GM19240 (cell line): ENCODE measurements at regions not wholly inside any gene's neighbourhood (a gene's known extent, or its start where the extent isn't known, plus 50 kb on each side); places are given as distances from the start of the nearest gene placed in this dataset.
"Not testable (repeated sequence)": the region's sequence is repeated elsewhere in the genome, so short reads cannot be mapped to it uniquely, and the experiment has no call there.

Experiments used
- DNase-seq: peaks from one replicate; pipeline ENCODE4 v3.0.0; 2011; ENCODE audit warnings: low spot score; ENCODE audit not compliant: insufficient read length

- DNase-seq: no peak
Measured at GRCh38 chr5:74462356-74462755, 178.2 kb downstream of the ENC1 start.

DNA sequence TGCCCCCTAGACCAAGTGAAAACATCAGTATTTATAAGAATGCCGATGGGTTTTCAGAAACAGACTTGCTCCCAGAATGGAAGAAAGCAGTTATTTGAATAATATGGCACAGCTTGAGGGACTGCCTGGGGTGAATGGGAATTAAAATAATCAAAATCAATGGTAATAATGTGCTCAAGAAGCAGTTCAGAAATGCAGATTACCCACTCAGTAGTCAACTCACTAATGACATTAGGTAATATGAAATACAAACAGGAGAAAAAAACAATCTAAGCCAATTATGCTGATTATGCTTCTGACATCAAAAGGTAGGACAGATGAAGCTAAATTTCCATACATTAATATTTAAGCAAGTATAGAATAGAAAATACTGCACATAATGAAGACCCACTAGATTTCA is 179.3 kb downstream of the ENC1 start:
- no peak for DNase-seq

DNA sequence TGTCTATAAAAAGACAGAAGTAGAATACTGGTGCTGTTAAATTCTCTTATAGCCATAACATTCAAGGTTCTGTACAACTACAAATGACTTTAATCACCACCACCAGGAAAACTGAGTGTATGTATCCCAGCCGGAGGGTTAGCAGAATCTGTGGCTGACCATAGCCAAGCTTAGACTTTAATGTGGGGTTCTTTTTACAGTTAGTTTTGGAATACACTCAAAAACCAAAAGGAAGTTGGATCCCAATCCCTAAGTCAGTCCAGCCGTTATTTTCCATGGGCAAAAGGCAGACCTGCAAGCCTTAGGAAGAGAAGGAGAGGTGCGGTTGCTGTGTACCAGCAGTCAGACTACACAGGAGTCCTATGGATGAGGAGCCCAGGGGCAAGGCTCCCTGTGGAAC is 179.8 kb downstream of the ENC1 start:
- DNase-seq: no peak

- no peak for DNase-seq
Measured at GRCh38 chr5:74459984-74460383, 180.5 kb downstream of the ENC1 start.

GRCh38 chr5:74457876-74458275 is 182.7 kb downstream of the ENC1 start:
- DNase-seq: no peak

DNA sequence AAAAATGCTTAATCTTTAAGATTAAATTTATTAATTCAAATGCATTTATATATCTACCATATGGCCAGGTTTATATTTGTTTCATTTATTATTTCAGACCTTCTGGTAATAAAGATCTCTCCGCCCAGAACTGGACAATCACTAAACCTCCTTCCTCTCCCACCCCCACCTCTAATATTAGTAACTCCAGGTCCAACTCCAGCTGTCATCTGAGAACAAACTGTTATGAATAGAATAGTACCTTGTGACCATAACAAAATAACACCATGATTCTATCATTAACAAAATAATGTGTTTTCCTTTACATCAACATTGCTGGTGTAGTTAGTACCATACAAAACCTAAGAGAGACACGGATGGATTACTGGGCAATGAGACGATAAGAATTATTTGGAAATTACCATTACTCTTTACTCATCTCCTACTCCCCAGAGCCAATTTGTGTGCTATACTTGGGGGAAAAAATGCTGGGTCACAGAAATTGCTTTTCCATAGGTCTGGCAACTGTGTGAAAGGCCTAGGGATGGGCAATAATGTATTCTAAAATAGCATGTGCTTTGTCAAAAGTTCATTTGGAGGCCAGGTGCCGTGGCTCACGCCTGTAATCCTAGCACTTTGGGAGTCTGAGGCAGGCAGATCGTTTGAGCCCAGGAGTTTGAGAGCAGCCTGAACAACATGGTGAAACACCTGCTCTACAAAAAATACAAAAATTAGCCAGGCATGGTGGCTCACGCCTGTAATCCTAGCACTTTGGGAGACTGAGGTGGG is 186.1 kb downstream of the ENC1 start:
- DNase-seq: no peak

GRCh38 chr5:74452856-74453255 is 187.7 kb downstream of the ENC1 start:
- no peak for DNase-seq

DNA sequence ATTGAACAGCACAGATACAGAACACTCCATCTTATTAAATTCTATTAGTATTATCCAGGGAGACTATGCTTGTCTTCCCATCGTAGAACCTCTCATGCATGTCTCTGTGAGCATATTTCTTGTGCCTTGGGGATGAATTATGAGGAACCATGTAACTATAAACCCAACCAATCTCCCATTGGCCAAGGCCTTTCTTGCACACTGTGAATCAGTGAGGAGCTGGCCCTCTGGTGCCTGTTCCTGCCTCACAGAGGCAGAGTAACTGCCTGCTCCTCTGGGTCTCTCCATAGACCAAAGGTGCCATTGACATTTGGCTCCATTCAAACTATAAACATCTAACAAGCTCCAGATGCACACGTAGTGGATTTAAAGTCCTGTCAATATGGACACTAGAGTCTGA is 190.4 kb downstream of the ENC1 start:
- DNase-seq: no peak

DNA sequence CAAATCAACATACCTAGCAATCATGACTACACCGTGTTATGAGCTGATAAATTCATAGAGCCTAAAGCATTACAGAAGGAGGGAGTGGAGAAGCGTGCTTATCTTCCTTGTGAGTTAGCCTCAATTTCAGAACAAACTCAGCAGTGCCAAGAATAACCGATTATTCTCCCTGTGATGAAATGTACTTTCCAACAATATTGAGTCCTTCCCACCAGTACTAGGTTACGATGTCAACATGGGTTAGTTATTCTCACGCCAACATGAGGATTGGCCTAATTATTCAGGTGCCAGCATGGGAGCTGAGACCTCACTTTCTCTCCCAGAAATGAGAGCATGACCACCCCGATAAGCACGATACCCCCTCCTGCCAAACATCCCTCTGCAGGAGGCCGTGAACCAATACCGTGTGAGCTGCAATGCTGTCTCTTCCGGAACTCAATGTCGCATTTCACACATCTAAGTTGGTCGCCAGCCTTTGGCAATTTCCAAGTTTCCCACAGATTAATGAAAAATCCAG is 193.7 kb downstream of the ENC1 start:
- DNase-seq: no peak

- no peak for DNase-seq
Measured at GRCh38 chr5:74442466-74442865, 198.1 kb downstream of the ENC1 start.

GRCh38 chr5:74441616-74442015 is 198.9 kb downstream of the ENC1 start:
- no peak for DNase-seq

DNA sequence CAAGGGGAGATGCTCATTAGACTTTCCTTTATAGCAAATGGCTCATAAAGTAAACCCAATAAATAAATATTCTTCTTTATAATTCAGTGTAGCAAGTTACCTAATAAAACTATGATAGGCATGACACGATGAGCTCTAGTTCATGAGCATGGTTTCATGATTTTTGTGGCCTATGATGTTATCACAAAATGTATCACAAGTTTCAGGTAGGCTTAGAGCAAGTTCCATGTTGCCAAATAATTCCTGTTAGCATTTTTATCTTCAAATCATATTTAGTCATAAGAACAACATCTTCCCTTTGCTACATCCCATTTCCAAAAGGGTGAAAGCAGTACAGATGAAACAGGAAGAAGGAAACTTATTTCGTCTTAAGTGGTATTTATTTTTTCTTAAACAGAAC is 200.2 kb downstream of the ENC1 start:
- no peak for DNase-seq

GRCh38 chr5:74437870-74438269 is 202.7 kb downstream of the ENC1 start:
- DNase-seq: not testable (repeated sequence)

- DNase-seq: no peak
Measured at GRCh38 chr5:74433896-74434829, 206.4 kb downstream of the ENC1 start.

DNA sequence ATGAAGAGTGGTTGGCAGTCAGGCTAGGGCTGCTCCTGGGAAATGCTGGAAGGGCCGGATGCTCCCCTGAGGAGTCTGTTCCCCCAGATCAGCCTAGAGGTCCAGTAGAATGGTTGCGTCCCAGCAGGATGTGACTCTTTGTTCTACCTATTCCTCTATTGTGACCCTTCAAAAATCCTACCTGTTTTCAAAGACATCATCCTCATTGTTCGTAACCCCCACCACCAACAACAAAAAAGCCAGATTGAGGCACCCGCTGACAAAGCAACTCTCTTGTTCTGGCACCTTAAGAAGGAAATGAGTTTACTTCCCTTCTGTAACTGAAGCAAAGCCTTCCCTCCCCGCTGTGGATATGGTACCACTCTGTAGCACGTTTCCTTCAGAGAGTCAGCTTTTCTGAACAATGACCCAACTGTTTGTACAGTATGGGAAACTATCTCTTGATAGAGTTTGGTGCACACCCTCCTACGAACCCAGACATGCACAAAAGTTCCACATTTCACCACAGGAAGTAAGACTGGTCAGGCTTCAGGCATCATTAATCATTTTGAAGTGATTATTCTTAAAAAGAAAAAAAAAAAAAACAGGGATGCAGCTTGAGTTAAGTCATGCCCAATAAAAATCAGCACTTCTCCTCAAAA is 207.2 kb downstream of the ENC1 start:
- DNase-seq: no peak

- no peak for DNase-seq
Measured at GRCh38 chr5:74432721-74433120, 207.8 kb downstream of the ENC1 start.

- no peak for DNase-seq
Measured at GRCh38 chr5:74432216-74432615, 208.3 kb downstream of the ENC1 start.

DNA sequence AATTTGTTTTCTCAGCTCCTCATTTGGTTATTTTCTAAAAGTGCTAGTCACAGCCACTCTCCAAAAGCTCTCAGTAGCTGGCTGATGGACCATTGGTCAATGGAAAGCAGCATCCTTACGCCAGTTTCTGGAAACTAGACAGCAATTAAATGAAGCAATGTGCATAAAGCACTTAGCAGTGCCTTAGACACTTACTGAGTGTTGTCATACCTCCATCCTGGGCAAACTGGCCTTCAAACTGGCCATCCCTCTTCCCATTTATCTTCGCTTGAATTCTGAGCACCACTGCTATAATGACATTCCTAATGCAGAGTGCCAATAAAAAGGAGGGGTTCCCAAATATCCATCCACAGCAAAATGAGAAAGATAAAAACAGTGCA is 209.2 kb downstream of the ENC1 start:
- no peak for DNase-seq

DNA sequence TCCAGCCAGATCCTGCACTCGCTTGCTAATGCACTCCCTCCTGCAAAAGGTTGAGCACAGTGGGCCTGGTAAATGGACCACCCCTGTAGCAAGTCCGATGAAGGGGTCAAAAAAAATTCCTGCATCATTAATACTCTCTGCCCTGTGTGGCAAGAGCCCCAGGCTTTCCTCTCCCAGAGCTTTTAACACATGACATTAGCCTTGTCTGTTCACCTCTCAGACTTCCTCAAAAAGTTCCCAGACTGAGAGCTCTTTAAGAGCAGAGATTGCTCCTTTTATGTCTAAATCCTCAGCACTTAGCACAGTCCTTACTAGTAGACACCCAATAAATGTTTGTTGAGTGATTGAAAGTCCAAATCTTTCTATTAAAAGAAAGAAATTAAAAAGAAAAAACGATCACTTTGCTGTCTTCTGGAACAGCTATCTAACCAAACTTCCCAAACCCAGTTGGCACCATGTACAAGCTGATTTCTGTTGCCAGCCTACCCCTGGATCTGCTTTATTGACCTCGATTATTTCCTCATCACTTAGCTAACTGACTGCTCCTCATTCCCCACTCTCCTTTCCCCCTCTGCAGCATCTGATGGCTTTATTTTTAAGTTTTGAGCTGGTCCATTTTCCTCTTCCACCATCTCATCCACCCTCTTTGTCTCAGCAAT is 209.8 kb downstream of the ENC1 start:
- DNase-seq: no peak

DNA sequence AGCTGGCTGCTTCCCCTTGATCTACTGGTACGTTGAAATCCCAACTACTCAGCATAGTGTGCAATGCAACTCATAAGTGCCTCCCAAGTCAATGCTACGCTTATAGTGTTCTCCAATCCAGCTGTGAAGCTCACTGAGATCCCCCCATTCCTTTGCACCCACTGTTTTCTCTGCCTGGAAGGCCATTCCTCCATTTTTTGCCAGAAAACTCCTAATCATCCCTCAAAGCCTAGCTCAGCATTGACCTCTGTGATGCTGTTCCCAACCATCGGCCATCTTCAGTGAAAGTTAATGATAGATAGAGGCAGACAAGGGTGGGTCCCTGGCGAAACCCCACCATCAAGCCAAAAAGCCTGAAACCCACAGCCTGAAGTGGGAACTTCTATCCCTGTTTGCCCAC is 211.0 kb downstream of the ENC1 start:
- no peak for DNase-seq

GRCh38 chr5:74428876-74429275 is 211.7 kb downstream of the ENC1 start:
- no peak for DNase-seq
